Activated CD4-positive, alpha-beta memory T cell treated with anti-CD3 and anti-CD28 coated beads for 36 hours (primary cell): ENCODE measurements at regions not wholly inside any gene's neighbourhood (a gene's known extent, or its start where the extent isn't known, plus 50 kb on each side); places are given as distances from the start of the nearest gene placed in this dataset.

ENCODE experiments used
- CTCF ChIA-PET: fragments of 350-600 bp; sonication (Branson Sonifier 250); formaldehyde crosslinking; loops from one replicate; lab custom pipeline; 2021; ENCODE audit warnings: antibody characterized with exemption, inconsistent platforms; lab: Charles Lee
- POLR2A ChIA-PET: fragments of 350-600 bp; sonication (Branson Sonifier 250); formaldehyde crosslinking; loops from one replicate; lab custom pipeline; 2021; ENCODE audit warnings: antibody characterized with exemption; lab: Charles Lee
- DNase-seq: peaks from one replicate; pipeline ENCODE4 v3.0.0-alpha.2; 2020
- H3K27ac Mint-ChIP-seq: one replicate; pipeline ENCODE4 v1.8.0; 2021; ENCODE audit warnings: mixed read lengths
- H3K27me3 Mint-ChIP-seq: one replicate; pipeline ENCODE4 v1.8.0; 2021; ENCODE audit warnings: mixed read lengths
- H3K36me3 Mint-ChIP-seq: one replicate; pipeline ENCODE4 v1.8.0; 2021; ENCODE audit warnings: mixed read lengths
- H3K4me1 Mint-ChIP-seq: one replicate; pipeline ENCODE4 v1.8.0; 2021; ENCODE audit warnings: low read depth, mixed read lengths
- H3K4me3 Mint-ChIP-seq: one replicate; pipeline ENCODE4 v1.8.0; 2021; ENCODE audit warnings: mild to moderate bottlenecking, mixed read lengths
- H3K9me3 Mint-ChIP-seq: one replicate; pipeline ENCODE4 v1.8.0; 2021; ENCODE audit warnings: mixed read lengths
- intact Hi-C: fragments of 100-400 bp; cut with micrococcal nuclease; formaldehyde crosslinking; loops from one replicate; pipeline ENCODE4 v1.15.1; 2023

- no peak overlapping the region for H3K27ac Mint-ChIP-seq
- ChIA-PET POLR2A (no interaction called here), CTCF (no interaction called here)
- H3K4me1 Mint-ChIP-seq, result peaks cover 6% of the 10 kb centered on the region
- intact Hi-C loops, result no loop called here
- peaks cover 6% of the 10 kb centered on the region for H3K27me3 Mint-ChIP-seq
- peaks cover 2% of the 10 kb centered on the region for H3K36me3 Mint-ChIP-seq
- H3K4me3 Mint-ChIP-seq, result no peak overlapping the region
- H3K9me3 Mint-ChIP-seq, result peaks cover 3% of the 10 kb centered on the region
- no peak for DNase-seq
Observed at GRCh38 chr6:170461556-170462365, 91.3 kb downstream of the PSMB1 start.

- Mint-ChIP-seq H3K36me3 (peaks cover 2% of the 10 kb centered on the region), H3K27me3 (peaks cover 6% of the 10 kb centered on the region), H3K4me1 (peaks cover 6% of the 10 kb centered on the region), H3K4me3 (no peak overlapping the region), H3K27ac (no peak overlapping the region), H3K9me3 (peaks cover 3% of the 10 kb centered on the region)
- ChIA-PET POLR2A (no interaction called here), CTCF (no interaction called here)
- intact Hi-C loops, result no loop called here
- DNase-seq, result no peak
Observed at GRCh38 chr6:170461111-170461510, 92.0 kb downstream of the PSMB1 start.

- DNase-seq, result no peak
- no peak overlapping the region for H3K4me3 Mint-ChIP-seq
- H3K4me1 Mint-ChIP-seq, result peaks cover 6% of the 10 kb centered on the region
- H3K9me3 Mint-ChIP-seq, result no peaks in the 10 kb centered on the region
- intact Hi-C loops, result no loop called here
- POLR2A ChIA-PET, result no interaction called here
- H3K27ac Mint-ChIP-seq, result no peak overlapping the region
- peaks cover 6% of the 10 kb centered on the region for H3K27me3 Mint-ChIP-seq
- no peaks in the 10 kb centered on the region for H3K36me3 Mint-ChIP-seq
- CTCF ChIA-PET, result no interaction called here
Observed at GRCh38 chr6:170460641-170461040, 92.5 kb downstream of the PSMB1 start.

- Mint-ChIP-seq H3K27ac (no peak overlapping the region), H3K4me1 (peaks cover 6% of the 10 kb centered on the region), H3K4me3 (no peak overlapping the region), H3K27me3 (peaks cover 6% of the 10 kb centered on the region), H3K36me3 (no peaks in the 10 kb centered on the region), H3K9me3 (no peaks in the 10 kb centered on the region)
- DNase-seq, result peak; percentile 56
- intact Hi-C loops, result no loop called here
- POLR2A ChIA-PET, result no interaction called here
- CTCF ChIA-PET, result no interaction called here
Observed at GRCh38 chr6:170459451-170459850, 93.7 kb downstream of the PSMB1 start.

- H3K27ac Mint-ChIP-seq, result no peak overlapping the region
- H3K4me1 Mint-ChIP-seq, result peaks cover 4% of the 10 kb centered on the region
- peaks cover 6% of the 10 kb centered on the region for H3K27me3 Mint-ChIP-seq
- ChIA-PET CTCF (no interaction called here), POLR2A (no interaction called here)
- intact Hi-C loops, result no loop called here
- H3K4me3 Mint-ChIP-seq, result no peak overlapping the region
- no peaks in the 10 kb centered on the region for H3K9me3 Mint-ChIP-seq
- no peak for DNase-seq
- no peaks in the 10 kb centered on the region for H3K36me3 Mint-ChIP-seq
Observed at GRCh38 chr6:170456886-170457698, 96.0 kb downstream of the PSMB1 start.
